Muscle layer of colon (tissue), 2 donors: ENCODE measurements at regions not wholly inside any gene's neighbourhood (a gene's known extent, or its start where the extent isn't known, plus 50 kb on each side); places are given as distances from the start of the nearest gene placed in this dataset.

Experiments
- H3K27ac ChIP-seq: one replicate; pipeline ENCODE4 v1.7.0; 2013; ENCODE audit warnings: low read depth, mild to moderate bottlenecking, low read length, moderate library complexity
- H3K27me3 ChIP-seq, 2 donors: one replicate each; pipeline ENCODE4 v1.7.0; 2013; ENCODE audit warnings: low read length in 2 of 2, mild to moderate bottlenecking in 2 of 2; ENCODE audit not compliant: insufficient read depth in 2 of 2, control insufficient read depth in 1 of 2
- H3K36me3 ChIP-seq: one replicate; pipeline ENCODE4 v1.7.0; 2013; ENCODE audit warnings: mild to moderate bottlenecking, low read length; ENCODE audit not compliant: insufficient read depth
- H3K4me1 ChIP-seq: one replicate; pipeline ENCODE4 v1.7.0; 2013; ENCODE audit warnings: mild to moderate bottlenecking, low read length; ENCODE audit not compliant: insufficient read depth
- H3K4me3 ChIP-seq, 2 donors: one replicate each; pipeline ENCODE4 v1.7.0; 2013; ENCODE audit warnings: low read length in 2 of 2, low read depth in 1 of 2, mild to moderate bottlenecking in 1 of 2, moderate library complexity in 1 of 2
- H3K9ac ChIP-seq: one replicate; pipeline ENCODE4 v1.7.0; 2013; ENCODE audit warnings: low read length
- H3K9me3 ChIP-seq: one replicate; pipeline ENCODE4 v1.7.0; 2013; ENCODE audit warnings: mild to moderate bottlenecking, low read length
- donor health status: abdominal sarcoma.
- donor health status: Adenocarcinoma of cecum.

- H3K27ac ChIP-seq = no peak overlapping the region
Measured at GRCh38 chr3:146339349-146339748, 88.4 kb upstream of the PLSCR4 start.

GRCh38 chr3:146337991-146338390, 87.1 kb upstream of the PLSCR4 start:
- Histone ChIP-seq H3K27ac (no peak overlapping the region), H3K27me3 (no peaks in the 10 kb centered on the region), H3K9ac (no peak overlapping the region), H3K4me1 (no peaks in the 10 kb centered on the region), H3K9me3 (no peaks in the 10 kb centered on the region), H3K4me3 (no peak overlapping the region), H3K36me3 (no peaks in the 10 kb centered on the region)

More at GRCh38 chr3:146339349-146339748, 88.4 kb upstream of the PLSCR4 start:
- H3K9ac ChIP-seq = no peak overlapping the region
- no peak overlapping the region for H3K4me3 ChIP-seq
- H3K4me1 ChIP-seq = no peaks in the 10 kb centered on the region
- no peaks in the 10 kb centered on the region for H3K9me3 ChIP-seq
- H3K27me3 ChIP-seq = no peaks in the 10 kb centered on the region
- no peaks in the 10 kb centered on the region for H3K36me3 ChIP-seq

- no peak overlapping the region for H3K4me3 ChIP-seq
- H3K27me3 ChIP-seq = no peaks in the 10 kb centered on the region
- H3K9ac ChIP-seq = no peak overlapping the region
- H3K27ac ChIP-seq = no peak overlapping the region
- H3K9me3 ChIP-seq = no peaks in the 10 kb centered on the region
- H3K4me1 ChIP-seq = no peaks in the 10 kb centered on the region
- no peaks in the 10 kb centered on the region for H3K36me3 ChIP-seq
Measured at GRCh38 chr3:146335386-146335785, 84.5 kb upstream of the PLSCR4 start.

GRCh38 chr3:146334151-146334550, 83.2 kb upstream of the PLSCR4 start:
- no peaks in the 10 kb centered on the region for H3K27me3 ChIP-seq
- no peaks in the 10 kb centered on the region for H3K36me3 ChIP-seq
- no peak overlapping the region for H3K27ac ChIP-seq

GRCh38 chr3:146331967-146332366, 81.1 kb upstream of the PLSCR4 start:
- H3K4me3 ChIP-seq = no peak overlapping the region

More at GRCh38 chr3:146334151-146334550, 83.2 kb upstream of the PLSCR4 start:
- H3K9ac ChIP-seq = no peak overlapping the region
- no peaks in the 10 kb centered on the region for H3K4me1 ChIP-seq
- no peak overlapping the region for H3K4me3 ChIP-seq
- H3K9me3 ChIP-seq = no peaks in the 10 kb centered on the region

GRCh38 chr3:146326875-146327543, 76.1 kb upstream of the PLSCR4 start:
- Histone ChIP-seq H3K36me3 (no peaks in the 10 kb centered on the region), H3K27ac (no peak overlapping the region), H3K9ac (no peak overlapping the region), H3K4me3 (peak overlapping the region in 1 of 2 donors; percentile 28), H3K9me3 (no peaks in the 10 kb centered on the region), H3K4me1 (peaks cover 6% of the 10 kb centered on the region), H3K27me3 (no peaks in the 10 kb centered on the region)

More at GRCh38 chr3:146331967-146332366, 81.1 kb upstream of the PLSCR4 start:
- Histone ChIP-seq H3K4me1 (peaks cover under 1% of the 10 kb centered on the region), H3K27me3 (no peaks in the 10 kb centered on the region), H3K36me3 (no peaks in the 10 kb centered on the region), H3K27ac (no peak overlapping the region), H3K9me3 (no peaks in the 10 kb centered on the region), H3K9ac (no peak overlapping the region)

- Histone ChIP-seq H3K4me3 (no peak overlapping the region), H3K27ac (no peak overlapping the region), H3K9me3 (no peaks in the 10 kb centered on the region), H3K4me1 (peaks cover 6% of the 10 kb centered on the region), H3K9ac (no peak overlapping the region), H3K36me3 (no peaks in the 10 kb centered on the region), H3K27me3 (no peaks in the 10 kb centered on the region)
Measured at GRCh38 chr3:146325170-146325569, 74.3 kb upstream of the PLSCR4 start.

- no peak overlapping the region for H3K9ac ChIP-seq
- H3K9me3 ChIP-seq = no peaks in the 10 kb centered on the region
- no peak overlapping the region for H3K4me3 ChIP-seq
- H3K4me1 ChIP-seq = peaks cover 6% of the 10 kb centered on the region
- no peaks in the 10 kb centered on the region for H3K36me3 ChIP-seq
- H3K27ac ChIP-seq = no peak overlapping the region
- no peaks in the 10 kb centered on the region for H3K27me3 ChIP-seq
Measured at GRCh38 chr3:146322216-146322817, 71.4 kb upstream of the PLSCR4 start.

GRCh38 chr3:146314871-146315270, 64.0 kb upstream of the PLSCR4 start:
- Histone ChIP-seq H3K27ac (no peak overlapping the region), H3K4me3 (no peak overlapping the region), H3K9ac (no peak overlapping the region), H3K27me3 (no peaks in the 10 kb centered on the region), H3K4me1 (no peaks in the 10 kb centered on the region), H3K36me3 (no peaks in the 10 kb centered on the region), H3K9me3 (no peaks in the 10 kb centered on the region)

GRCh38 chr3:146313746-146314111, 62.8 kb upstream of the PLSCR4 start:
- Histone ChIP-seq H3K4me3 (no peak overlapping the region), H3K36me3 (no peaks in the 10 kb centered on the region), H3K27me3 (no peaks in the 10 kb centered on the region), H3K4me1 (no peaks in the 10 kb centered on the region), H3K9me3 (no peaks in the 10 kb centered on the region), H3K9ac (no peak overlapping the region), H3K27ac (no peak overlapping the region)

- Histone ChIP-seq H3K4me3 (no peak overlapping the region), H3K9me3 (no peaks in the 10 kb centered on the region), H3K27ac (no peak overlapping the region), H3K4me1 (no peaks in the 10 kb centered on the region), H3K36me3 (no peaks in the 10 kb centered on the region), H3K9ac (no peak overlapping the region), H3K27me3 (no peaks in the 10 kb centered on the region)
Measured at GRCh38 chr3:146313031-146313745, 62.3 kb upstream of the PLSCR4 start.
